NB4 (cell line): ENCODE measurements at regions not wholly inside any gene's neighbourhood (a gene's known extent, or its start where the extent isn't known, plus 50 kb on each side); places are given as distances from the start of the nearest gene placed in this dataset.
"Not testable (repeated sequence)": the region's sequence is repeated elsewhere in the genome, so short reads cannot be mapped to it uniquely, and the experiment has no call there.

Experiments used
- DNase-seq: peaks from one replicate; pipeline ENCODE4 v3.0.0; 2010; ENCODE audit warnings: low read depth
- H3K4me3 ChIP-seq: one replicate; pipeline ENCODE4 v1.5.1; 2011; ENCODE audit warnings: mild to moderate bottlenecking, low read depth, low read length, moderate library complexity
- MYC ChIP-seq: IDR thresholded peaks from 2 replicates; pipeline ENCODE4 v1.6.1; 2011; ENCODE audit warnings: low read depth, low read length
- POLR2A ChIP-seq: IDR thresholded peaks from 2 replicates; pipeline ENCODE4 v1.6.1; 2011; ENCODE audit warnings: mild to moderate bottlenecking; ENCODE audit not compliant: insufficient read length; ENCODE audit errors: extremely low read depth
- TF ChIP-seq, protein P1 (sequence below): IDR thresholded peaks from one replicate; pipeline ENCODE4 v1.5.1; 2012; ENCODE audit warnings: low read depth, low read length
- TF ChIP-seq, protein P2 (sequence below): IDR thresholded peaks from 2 replicates; pipeline ENCODE4 v1.6.1; 2011; ENCODE audit warnings: low read depth, low read length

DNA sequence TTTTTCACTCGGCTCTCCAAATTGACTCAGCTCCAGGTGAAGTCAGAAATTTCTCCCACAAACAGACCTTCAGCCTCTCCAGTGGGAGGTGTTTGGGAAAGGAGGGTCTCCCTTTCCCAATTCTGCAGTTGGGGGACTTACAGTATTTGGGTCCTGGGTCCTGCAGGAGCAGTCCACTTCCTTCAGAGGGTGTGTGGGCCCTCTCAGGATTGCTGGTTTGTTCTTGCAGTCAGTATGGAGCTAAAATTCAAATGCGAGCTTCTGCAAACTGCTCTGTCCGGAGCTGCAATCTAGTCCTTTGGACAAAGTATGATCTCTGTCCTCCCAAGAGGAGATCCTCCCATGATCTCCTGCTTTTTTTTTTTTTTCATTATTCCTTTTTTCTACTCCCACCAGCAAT, 87.9 kb upstream of the MSTN start:
- TF ChIP-seq, protein P1, sequence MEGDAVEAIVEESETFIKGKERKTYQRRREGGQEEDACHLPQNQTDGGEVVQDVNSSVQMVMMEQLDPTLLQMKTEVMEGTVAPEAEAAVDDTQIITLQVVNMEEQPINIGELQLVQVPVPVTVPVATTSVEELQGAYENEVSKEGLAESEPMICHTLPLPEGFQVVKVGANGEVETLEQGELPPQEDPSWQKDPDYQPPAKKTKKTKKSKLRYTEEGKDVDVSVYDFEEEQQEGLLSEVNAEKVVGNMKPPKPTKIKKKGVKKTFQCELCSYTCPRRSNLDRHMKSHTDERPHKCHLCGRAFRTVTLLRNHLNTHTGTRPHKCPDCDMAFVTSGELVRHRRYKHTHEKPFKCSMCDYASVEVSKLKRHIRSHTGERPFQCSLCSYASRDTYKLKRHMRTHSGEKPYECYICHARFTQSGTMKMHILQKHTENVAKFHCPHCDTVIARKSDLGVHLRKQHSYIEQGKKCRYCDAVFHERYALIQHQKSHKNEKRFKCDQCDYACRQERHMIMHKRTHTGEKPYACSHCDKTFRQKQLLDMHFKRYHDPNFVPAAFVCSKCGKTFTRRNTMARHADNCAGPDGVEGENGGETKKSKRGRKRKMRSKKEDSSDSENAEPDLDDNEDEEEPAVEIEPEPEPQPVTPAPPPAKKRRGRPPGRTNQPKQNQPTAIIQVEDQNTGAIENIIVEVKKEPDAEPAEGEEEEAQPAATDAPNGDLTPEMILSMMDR, result no peak
- TF ChIP-seq MYC, result no peak
- no peak overlapping the region for H3K4me3 ChIP-seq
- DNase-seq, result no peak

DNA sequence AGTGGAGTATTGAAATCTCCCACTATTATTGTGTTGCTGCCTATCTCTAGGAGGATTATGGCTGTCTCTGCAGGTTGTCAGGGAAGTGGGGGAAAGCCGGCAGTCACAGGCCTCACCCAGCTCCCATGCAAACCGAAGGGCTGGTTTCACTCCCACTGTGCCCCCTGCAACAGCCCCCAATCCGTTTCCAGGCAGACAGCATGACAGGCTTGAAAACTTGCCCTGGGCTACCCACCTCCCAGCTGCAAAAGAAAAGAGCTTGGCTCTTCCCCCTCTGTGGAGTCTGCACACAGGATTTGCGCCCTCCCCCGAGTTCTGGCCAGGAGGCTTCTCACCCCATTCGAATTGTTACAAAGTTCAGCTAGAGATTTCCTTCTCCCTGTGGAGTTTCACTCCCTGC, 87.4 kb upstream of the MSTN start:
- no peak overlapping the region for H3K4me3 ChIP-seq
- no peak for DNase-seq
- TF ChIP-seq POLR2A (no peak), MYC (no peak)
- TF ChIP-seq, protein P2, sequence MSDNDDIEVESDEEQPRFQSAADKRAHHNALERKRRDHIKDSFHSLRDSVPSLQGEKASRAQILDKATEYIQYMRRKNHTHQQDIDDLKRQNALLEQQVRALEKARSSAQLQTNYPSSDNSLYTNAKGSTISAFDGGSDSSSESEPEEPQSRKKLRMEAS, result no peak
- TF ChIP-seq, protein P1, result no peak

DNA sequence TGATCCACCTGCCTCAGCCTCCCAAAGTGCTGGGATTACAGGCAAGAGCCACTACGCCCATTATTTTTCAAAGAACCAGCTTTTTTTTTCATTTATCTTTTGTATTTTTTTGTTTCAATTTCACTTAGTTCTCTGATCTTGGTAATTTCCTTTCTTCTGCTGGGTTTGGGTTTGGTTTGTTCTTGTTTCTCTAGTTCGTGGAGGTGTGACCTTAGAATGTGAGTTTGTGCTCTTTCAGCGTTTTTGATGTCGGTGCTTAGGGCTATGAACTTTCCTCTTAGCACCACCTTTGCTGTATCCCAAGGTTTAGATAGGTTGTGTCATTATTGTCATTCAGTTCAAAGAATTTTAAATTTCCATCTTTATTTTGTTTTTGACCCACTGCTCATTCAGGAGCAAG, 86.7 kb upstream of the MSTN start:
- no peak for DNase-seq
- TF ChIP-seq POLR2A (no peak), MYC (no peak)
- TF ChIP-seq, protein P1, result no peak
- TF ChIP-seq, protein P2, result no peak

DNA sequence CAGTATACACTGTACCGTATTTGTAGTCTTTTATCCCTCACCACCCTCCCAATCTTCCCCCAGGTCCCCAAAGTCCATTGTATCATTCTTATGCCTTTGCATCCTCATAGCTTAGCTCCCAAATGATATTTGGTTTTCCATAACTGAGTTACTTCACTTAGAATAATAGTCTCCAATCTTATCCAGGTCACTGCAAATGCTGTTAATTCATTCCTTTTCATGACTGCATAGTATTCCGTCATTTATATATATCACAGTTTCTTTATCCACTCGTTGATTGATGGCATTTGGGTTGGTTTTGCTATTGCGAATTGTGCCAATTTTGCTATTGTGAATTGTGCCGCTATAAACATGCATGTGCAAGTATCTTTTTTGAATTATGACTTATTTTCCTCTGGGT, 83.6 kb upstream of the MSTN start:
- not testable (repeated sequence) for DNase-seq, H3K4me3 ChIP-seq

More for the DNA sequence above, 86.7 kb upstream of the MSTN start:
- H3K4me3 ChIP-seq, result no peak overlapping the region

DNA sequence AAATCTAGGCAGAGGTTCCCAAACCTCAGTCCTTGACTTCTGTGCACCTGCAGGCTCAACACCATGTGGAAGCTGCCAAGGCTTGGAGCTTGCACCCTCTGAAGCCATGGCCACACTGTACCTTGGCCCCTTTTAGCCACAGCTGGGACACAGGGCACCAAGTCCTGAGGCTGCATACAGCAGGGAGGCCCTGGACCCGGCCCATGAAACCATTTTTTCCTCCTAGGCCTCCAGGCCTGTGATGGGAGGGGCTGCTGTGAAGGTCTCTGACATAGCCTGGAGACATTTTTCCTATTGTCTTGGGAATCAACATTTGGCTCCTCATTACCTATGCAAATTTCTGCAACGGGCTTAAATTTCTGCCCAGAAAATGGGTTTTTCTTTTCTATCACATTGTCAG, 77.9 kb upstream of the MSTN start:
- not testable (repeated sequence) for DNase-seq, H3K4me3 ChIP-seq

DNA sequence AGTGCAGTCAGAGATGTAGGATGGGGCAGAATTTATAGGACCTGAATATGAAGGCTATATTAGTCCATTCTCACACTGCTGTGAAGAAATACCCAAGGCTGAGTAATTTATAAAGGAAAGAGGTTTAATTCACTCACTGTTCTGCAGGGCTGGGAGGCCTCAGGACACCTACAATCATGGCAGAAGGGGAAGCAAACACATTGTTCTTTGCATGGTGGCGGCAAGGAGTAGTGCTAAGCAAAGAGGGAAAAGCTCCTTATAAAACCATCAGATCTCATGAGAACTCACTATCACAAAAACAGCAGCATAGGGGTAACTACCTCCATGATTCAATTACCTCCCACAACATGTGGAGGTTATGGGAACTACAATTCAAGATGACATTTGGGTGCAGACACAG, 76.8 kb upstream of the MSTN start:
- TF ChIP-seq POLR2A, result no peak
- TF ChIP-seq, protein P1, result no peak
- TF ChIP-seq, protein P2, result no peak
- no peak for TF ChIP-seq MYC
- H3K4me3 ChIP-seq, result no peak overlapping the region
- no peak for DNase-seq

DNA sequence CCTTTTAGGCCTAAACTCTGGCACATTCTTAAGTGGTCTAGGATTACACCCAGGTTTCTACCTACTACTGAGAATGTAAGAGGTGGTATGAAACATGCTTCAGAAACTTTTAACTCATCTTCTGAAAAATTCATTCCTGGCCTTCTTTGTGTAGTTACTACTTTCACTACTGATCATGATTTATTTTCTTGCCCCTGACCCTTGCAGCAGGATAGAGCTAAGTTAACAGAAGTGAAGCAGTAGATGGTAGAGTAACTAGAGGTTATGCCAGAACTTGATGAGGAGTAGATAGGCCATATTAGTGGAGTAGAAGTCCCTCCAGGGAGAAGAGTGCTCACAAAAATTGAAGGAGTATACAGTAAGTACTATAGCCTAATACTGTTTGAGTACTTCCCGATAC, 75.5 kb upstream of the MSTN start:
- TF ChIP-seq, protein P2, result no peak
- no peak for TF ChIP-seq POLR2A
- TF ChIP-seq, protein P1, result no peak
- no peak for TF ChIP-seq MYC
- H3K4me3 ChIP-seq, result no peak overlapping the region
- DNase-seq, result no peak
